IMR-90 (cell line): ENCODE measurements at regions not wholly inside any gene's neighbourhood (a gene's known extent, or its start where the extent isn't known, plus 50 kb on each side); places are given as distances from the start of the nearest gene placed in this dataset.

ENCODE experiments used
- ATAC-seq: fragments of 200-7000 bp; cut with Tn5 transposase; 2 replicates; pipeline ENCODE4 v1.9.1; 2020; ENCODE audit warnings: low read depth, mild to moderate bottlenecking, moderate library complexity
- BruUV-seq: library from RNA; stranded (reverse); fragments of 400-500 nt; replicated peaks from 2 replicates; lab custom pipeline; 2021; lab: Mats Ljungman, UMichigan
- CTCF ChIA-PET: fragments of 300-600 bp; formaldehyde crosslinking; extraction: SDS; loops from one replicate; lab custom pipeline; 2021; ENCODE audit warnings: antibody characterized with exemption; lab: Yijun Ruan, JAX
- POLR2A ChIA-PET: fragments of 300-600 bp; sonication (Branson Sonifier 250); formaldehyde crosslinking; loops from one replicate; lab custom pipeline; 2022; ENCODE audit warnings: antibody characterized with exemption; ENCODE audit not compliant: unreplicated experiment; lab: Charles Lee
- DNase-seq: peaks from one replicate; pipeline ENCODE4 v3.0.0; 2013
- H2AFZ ChIP-seq: replicated peaks from 2 replicates; pipeline ENCODE3; 2013; ENCODE audit warnings: low read length, mild to moderate bottlenecking; ENCODE audit not compliant: poor library complexity
- H2AK5ac ChIP-seq: 2 replicates; pipeline ENCODE4 v1.6.1; 2013; ENCODE audit warnings: low read depth, low read length, inconsistent platforms
- H2AK9ac ChIP-seq: replicated peaks from 2 replicates; pipeline ENCODE3; 2013; ENCODE audit warnings: mild to moderate bottlenecking, low read depth, low read length, moderate library complexity; ENCODE audit not compliant: poor library complexity
- H2BK120ac ChIP-seq: 2 replicates; pipeline ENCODE4 v1.6.1; 2013; ENCODE audit warnings: low read depth, low read length, inconsistent platforms
- H2BK15ac ChIP-seq: 3 replicates; pipeline ENCODE4 v1.6.1; 2013; ENCODE audit warnings: low read depth, low read length, inconsistent platforms
- H2BK20ac ChIP-seq: 2 replicates; pipeline ENCODE4 v1.6.1; 2013; ENCODE audit warnings: low read depth, mild to moderate bottlenecking, inconsistent platforms, low read length, moderate library complexity
- H2BK5ac ChIP-seq: 2 replicates; pipeline ENCODE4 v1.6.1; 2013; ENCODE audit warnings: mild to moderate bottlenecking, low read depth, low read length, inconsistent platforms; ENCODE audit not compliant: poor library complexity, severe bottlenecking
- H3K14ac ChIP-seq: replicated peaks from 2 replicates; pipeline ENCODE4 v1.6.1; 2013; ENCODE audit warnings: low read depth, low read length, inconsistent platforms
- H3K18ac ChIP-seq: 2 replicates; pipeline ENCODE4 v1.6.1; 2013; ENCODE audit warnings: low read depth, low read length, control low read depth
- H3K23ac ChIP-seq: 2 replicates; pipeline ENCODE4 v1.6.1; 2013; ENCODE audit warnings: low read depth, low read length, inconsistent platforms
- H3K27ac ChIP-seq: 2 replicates; pipeline ENCODE4 v1.5.1; 2013; ENCODE audit warnings: mild to moderate bottlenecking, control low read depth, low read length; ENCODE audit not compliant: insufficient read depth
- H3K27me3 ChIP-seq: 2 replicates; pipeline ENCODE4 v1.6.1; 2013; ENCODE audit warnings: low read length; ENCODE audit not compliant: control insufficient read depth, insufficient read depth
- H3K36me3 ChIP-seq: 2 replicates; pipeline ENCODE4 v1.6.1; 2013; ENCODE audit warnings: low read length, mixed read lengths; ENCODE audit not compliant: control insufficient read depth, insufficient read depth
- H3K4ac ChIP-seq: 2 replicates; pipeline ENCODE4 v1.6.1; 2013; ENCODE audit warnings: low read depth, low read length, inconsistent platforms
- H3K4me1 ChIP-seq: 2 replicates; pipeline ENCODE4 v1.6.1; 2013; ENCODE audit warnings: low read length, mixed read lengths; ENCODE audit not compliant: control insufficient read depth, insufficient read depth
- H3K4me2 ChIP-seq: 2 replicates; pipeline ENCODE4 v1.6.1; 2013; ENCODE audit warnings: low read depth, mild to moderate bottlenecking, control low read depth, low read length, moderate library complexity
- H3K4me3 ChIP-seq: 2 replicates; pipeline ENCODE4 v1.5.1; 2013; ENCODE audit warnings: low read depth, mild to moderate bottlenecking, control low read depth, low read length, moderate library complexity; ENCODE audit not compliant: insufficient read depth
- H3K56ac ChIP-seq: 2 replicates; pipeline ENCODE4 v1.6.1; 2013; ENCODE audit warnings: low read length, inconsistent platforms; ENCODE audit not compliant: insufficient read depth; ENCODE audit errors: extremely low read depth
- H3K79me1 ChIP-seq, 2 experiments: 2 replicates each; pipeline ENCODE4 v1.6.1; 2013; ENCODE audit warnings: low read length in 2 of 2, inconsistent platforms in 1 of 2, low read depth in 1 of 2
- H3K9ac ChIP-seq: 2 replicates; pipeline ENCODE4 v1.6.1; 2013; ENCODE audit warnings: low read depth, low read length, control low read depth
- H3K9me1 ChIP-seq: 2 replicates; pipeline ENCODE4 v1.6.1; 2013; ENCODE audit warnings: low read length, inconsistent platforms; ENCODE audit not compliant: insufficient read depth
- H3K9me3 ChIP-seq: 2 replicates; pipeline ENCODE4 v1.6.1; 2013; ENCODE audit warnings: low read length; ENCODE audit not compliant: control insufficient read depth, insufficient read depth
- H4K20me1 ChIP-seq: 2 replicates; pipeline ENCODE4 v1.6.1; 2013; ENCODE audit warnings: low read length, inconsistent platforms; ENCODE audit not compliant: insufficient read depth
- H4K5ac ChIP-seq: 2 replicates; pipeline ENCODE4 v1.6.1; 2013; ENCODE audit warnings: mild to moderate bottlenecking, low read depth, low read length, control low read depth
- H4K8ac ChIP-seq, 2 experiments: 2 replicates each; pipeline ENCODE4 v1.6.1; 2013; ENCODE audit warnings: low read depth in 2 of 2, low read length in 2 of 2, control low read depth in 1 of 2, inconsistent platforms in 1 of 2
- H4K91ac ChIP-seq: 2 replicates; pipeline ENCODE4 v1.6.1; 2013; ENCODE audit warnings: low read depth, low read length, inconsistent platforms; ENCODE audit not compliant: insufficient read depth
- CEBPB ChIP-seq: IDR thresholded peaks from 2 replicates; pipeline ENCODE4 v1.6.1; 2012; ENCODE audit warnings: low read depth, low read length, improper control_type of control experiment
- CHD1 ChIP-seq: IDR thresholded peaks from 2 replicates; pipeline ENCODE4 v1.6.1; 2012; ENCODE audit warnings: low read depth, low read length, improper control_type of control experiment
- CTCF ChIP-seq: conservative IDR thresholded peaks from 2 replicates; pipeline ENCODE4 v1.5.1; 2012; ENCODE audit warnings: mild to moderate bottlenecking, low read depth, low read length, improper control_type of control experiment
- ELK1 ChIP-seq: fragments of 150-350 bp; IDR thresholded peaks from 2 replicates; pipeline ENCODE4 v1.6.1; 2016; ENCODE audit warnings: low read depth, mild to moderate bottlenecking, low read length, moderate library complexity, borderline replicate concordance
- FOS ChIP-seq: fragments of 150-350 bp; IDR thresholded peaks from 2 replicates; pipeline ENCODE4 v1.6.1; 2016; ENCODE audit warnings: low read depth, low read length
- MAFK ChIP-seq: IDR thresholded peaks from 2 replicates; pipeline ENCODE4 v1.6.1; 2012; ENCODE audit warnings: low read depth, low read length, improper control_type of control experiment
- MAZ ChIP-seq: IDR thresholded peaks from 2 replicates; pipeline ENCODE4 v1.6.1; 2012; ENCODE audit warnings: low read depth, mild to moderate bottlenecking, low read length, improper control_type of control experiment, moderate library complexity, borderline replicate concordance
- NFE2L2 ChIP-seq: fragments of 150-350 bp; IDR thresholded peaks from 2 replicates; pipeline ENCODE4 v1.6.1; 2016; ENCODE audit warnings: low read depth, mild to moderate bottlenecking, low read length
- POLR2A ChIP-seq: IDR thresholded peaks from 2 replicates; pipeline ENCODE4 v1.6.1; 2012; ENCODE audit warnings: mild to moderate bottlenecking, low read depth, low read length
- SMC3 ChIP-seq: fragments of 150-350 bp; IDR thresholded peaks from 2 replicates; pipeline ENCODE4 v1.6.1; 2016; ENCODE audit warnings: low read depth, mild to moderate bottlenecking, antibody characterized with exemption, low read length, moderate library complexity
- USF2 ChIP-seq: fragments of 150-350 bp; IDR thresholded peaks from 2 replicates; pipeline ENCODE4 v1.6.1; 2017; ENCODE audit warnings: mild to moderate bottlenecking, antibody characterized with exemption, low read length, low read depth
- dilution Hi-C: fragments of 300-500 bp; cut with HindIII; formaldehyde crosslinking; loops from one replicate; pipeline ENCODE4 v1.14.3; 2018; ENCODE audit warnings: low sequenced_read_pairs; ENCODE audit not compliant: unreplicated experiment
- in situ Hi-C: fragments of 300-500 bp; cut with MboI; formaldehyde crosslinking; loops from 3 replicates; pipeline ENCODE4 v1.14.3; 2019; ENCODE audit warnings: low sequenced_read_pairs, inconsistent platforms, mixed read lengths
- intact Hi-C: fragments of 100-400 bp; cut with micrococcal nuclease; formaldehyde crosslinking; loops from 2 replicates; pipeline ENCODE4 v1.10.0; 2022

- no peak overlapping the region for H2BK120ac ChIP-seq
- ATAC-seq: no peak
- dilution Hi-C loops: no loop called here
Observed at GRCh38 chr11:38256436-38256835, 1658.4 kb upstream of the RAG2 start.

More at GRCh38 chr11:38256436-38256835, 1658.4 kb upstream of the RAG2 start:
- Histone ChIP-seq H2BK20ac (no peak overlapping the region), H3K14ac (no peak overlapping the region), H3K4me1 (no peaks in the 10 kb centered on the region), H3K4me2 (no peak overlapping the region), H4K8ac (no peak overlapping the region), H4K20me1 (no peaks in the 10 kb centered on the region), H3K18ac (no peak overlapping the region), H3K9ac (no peak overlapping the region), H3K9me1 (no peaks in the 10 kb centered on the region), H3K27me3 (no peaks in the 10 kb centered on the region), H3K56ac (no peak overlapping the region), H3K4ac (no peak overlapping the region), H3K36me3 (no peaks in the 10 kb centered on the region), H2BK5ac (no peak overlapping the region), H4K5ac (no peak overlapping the region), H3K4me3 (no peak overlapping the region), H2BK15ac (no peak overlapping the region), H2AK9ac (no peak overlapping the region), H4K91ac (no peak overlapping the region), H2AFZ (no peak overlapping the region), H3K9me3 (no peaks in the 10 kb centered on the region; the same call in 1 of the 2 replicates), H2AK5ac (no peak overlapping the region), H3K27ac (no peak overlapping the region), H3K79me1 (no peaks in the 10 kb centered on the region), H3K23ac (no peak overlapping the region)
- intact Hi-C loops (no loop called here), in situ Hi-C loops (no loop called here)
- no peak for DNase-seq
- BruUV-seq: no TSS peak
- TF ChIP-seq USF2 (no peak), ELK1 (no peak), SMC3 (no peak), POLR2A (no peak), MAZ (no peak), FOS (no peak), CHD1 (no peak), CTCF (no peak), NFE2L2 (no peak), MAFK (no peak), CEBPB (no peak)
- CTCF ChIA-PET: interaction anchor here (0.6 kb wide), 1 partner anchor 50 kb away, joined by 4 read pairs; no protein-coding TSS in a partner anchor
- POLR2A ChIA-PET: no interaction called here
